ENCODE measurements at regions not wholly inside any gene's neighbourhood (a gene's known extent, or its start where the extent isn't known, plus 50 kb on each side); places are given as distances from the start of the nearest gene placed in this dataset.

- TF ChIP-seq, protein P1, sequence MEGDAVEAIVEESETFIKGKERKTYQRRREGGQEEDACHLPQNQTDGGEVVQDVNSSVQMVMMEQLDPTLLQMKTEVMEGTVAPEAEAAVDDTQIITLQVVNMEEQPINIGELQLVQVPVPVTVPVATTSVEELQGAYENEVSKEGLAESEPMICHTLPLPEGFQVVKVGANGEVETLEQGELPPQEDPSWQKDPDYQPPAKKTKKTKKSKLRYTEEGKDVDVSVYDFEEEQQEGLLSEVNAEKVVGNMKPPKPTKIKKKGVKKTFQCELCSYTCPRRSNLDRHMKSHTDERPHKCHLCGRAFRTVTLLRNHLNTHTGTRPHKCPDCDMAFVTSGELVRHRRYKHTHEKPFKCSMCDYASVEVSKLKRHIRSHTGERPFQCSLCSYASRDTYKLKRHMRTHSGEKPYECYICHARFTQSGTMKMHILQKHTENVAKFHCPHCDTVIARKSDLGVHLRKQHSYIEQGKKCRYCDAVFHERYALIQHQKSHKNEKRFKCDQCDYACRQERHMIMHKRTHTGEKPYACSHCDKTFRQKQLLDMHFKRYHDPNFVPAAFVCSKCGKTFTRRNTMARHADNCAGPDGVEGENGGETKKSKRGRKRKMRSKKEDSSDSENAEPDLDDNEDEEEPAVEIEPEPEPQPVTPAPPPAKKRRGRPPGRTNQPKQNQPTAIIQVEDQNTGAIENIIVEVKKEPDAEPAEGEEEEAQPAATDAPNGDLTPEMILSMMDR (conservative IDR thresholded peaks at IDR 0.05 in 1 of 2, IDR thresholded peaks at IDR 0.05 in 1 of 2; ENCODE audit: low read depth in 1 of 2, low read length in 2 of 2), result no peak
- TF ChIP-seq EZH2 (IDR thresholded peaks at IDR 0.05; ENCODE audit: low read length, missing control alignments), result no peak
Measured at GRCh38 chr4:79748835-79749234, 324.2 kb downstream of the ANTXR2 start.
